ENCODE measurements at regions not wholly inside any gene's neighbourhood (a gene's known extent, or its start where the extent isn't known, plus 50 kb on each side); places are given as distances from the start of the nearest gene placed in this dataset.
A peak's percentile ranks its signal among the peaks of the same experiment; 100 is the strongest.

DNA sequence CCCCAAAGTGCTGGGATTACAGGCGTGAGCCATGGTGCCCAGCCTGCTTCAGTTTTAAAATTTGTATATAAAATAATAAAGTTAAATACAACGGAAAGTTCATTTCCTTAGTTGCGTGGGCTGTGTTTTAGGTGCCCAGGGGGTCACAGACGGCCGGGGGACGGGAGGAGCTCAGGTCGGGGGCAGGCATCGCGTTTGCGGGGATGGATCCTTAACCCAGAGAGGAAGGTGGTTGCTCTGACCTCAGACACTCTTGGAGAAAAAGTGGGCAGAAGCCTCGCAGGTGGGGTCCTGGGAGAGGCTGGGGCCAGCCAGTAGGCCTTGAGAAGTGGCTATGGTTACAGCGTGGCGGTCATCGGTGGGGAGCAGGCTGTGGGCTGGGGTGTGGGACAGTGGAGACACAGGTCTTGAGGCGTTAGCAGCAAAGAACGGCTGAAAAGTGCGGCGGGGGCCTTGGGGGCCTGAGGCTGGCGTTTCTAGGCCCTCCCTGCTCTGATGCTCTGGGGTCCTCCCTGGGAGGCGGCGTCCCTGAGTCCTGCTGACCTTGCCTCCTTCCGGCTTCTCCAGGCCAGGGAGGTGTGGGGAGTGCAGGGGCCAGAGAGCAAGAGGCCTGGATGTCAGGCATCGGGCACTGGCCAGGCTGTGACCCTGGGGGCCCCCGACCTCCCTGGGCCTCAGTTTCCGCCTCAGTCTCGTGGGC, 54.4 kb downstream of the UNCX start:
- peaks cover 1% of the 10 kb centered on the region; the same call in 1 of the 2 replicates for H3K27me3 ChIP-seq (ENCODE audit: control insufficient read depth, insufficient read depth, low read length)
- WGBS (ENCODE audit: insufficient coverage, insufficient read length), result no CpG with 5 or more reads among the region's 26 CpGs
- no peak for DNase-seq (ENCODE audit: low read depth, low spot score)
- H3K27ac ChIP-seq (ENCODE audit: low read length), result no peak overlapping the region
- no peak overlapping the region for H3K4me3 ChIP-seq (ENCODE audit: low read length)
- no peaks in the 10 kb centered on the region for H3K4me1 ChIP-seq (ENCODE audit: control insufficient read depth, insufficient read depth, low read length)
- H3K36me3 ChIP-seq (ENCODE audit: control insufficient read depth, insufficient read depth, low read length), result no peaks in the 10 kb centered on the region
- H3K9me3 ChIP-seq (ENCODE audit: control insufficient read depth, insufficient read depth, low read length), result no peaks in the 10 kb centered on the region

DNA sequence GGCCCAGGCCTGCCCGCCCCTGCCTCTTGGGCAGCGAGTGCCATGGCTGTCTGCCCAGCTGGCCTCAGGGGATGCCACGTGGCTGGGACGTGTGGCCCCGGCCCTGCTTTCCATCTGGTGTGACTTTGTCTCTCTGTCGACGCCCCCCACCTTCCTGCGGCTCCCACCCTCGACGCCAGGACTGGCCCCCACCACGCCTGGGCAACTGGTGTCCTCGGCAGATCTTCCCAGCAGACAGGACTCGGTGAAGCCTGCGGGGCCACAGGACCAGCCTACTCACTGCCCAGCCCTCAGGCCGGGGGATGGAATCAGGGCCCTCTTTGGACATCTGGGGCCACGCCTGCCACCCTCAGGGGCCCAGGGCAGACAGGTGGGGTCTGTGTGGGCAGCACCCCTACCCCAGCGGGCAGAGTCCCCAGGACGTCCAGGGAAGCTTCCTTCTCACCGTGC, 55.1 kb downstream of the UNCX start:
- Histone ChIP-seq H3K4me3 (ENCODE audit: low read length) (no peak overlapping the region), H3K36me3 (ENCODE audit: control insufficient read depth, insufficient read depth, low read length) (no peaks in the 10 kb centered on the region), H3K9me3 (ENCODE audit: control insufficient read depth, insufficient read depth, low read length) (no peaks in the 10 kb centered on the region), H3K27me3 (ENCODE audit: control insufficient read depth, insufficient read depth, low read length) (peaks cover 1% of the 10 kb centered on the region; the same call in 1 of the 2 replicates), H3K27ac (ENCODE audit: low read length) (no peak overlapping the region), H3K4me1 (ENCODE audit: control insufficient read depth, insufficient read depth, low read length) (no peaks in the 10 kb centered on the region)
- WGBS (ENCODE audit: insufficient coverage, insufficient read length), result no CpG with 5 or more reads among the region's 19 CpGs
- DNase-seq (ENCODE audit: low read depth, low spot score), result no peak

DNA sequence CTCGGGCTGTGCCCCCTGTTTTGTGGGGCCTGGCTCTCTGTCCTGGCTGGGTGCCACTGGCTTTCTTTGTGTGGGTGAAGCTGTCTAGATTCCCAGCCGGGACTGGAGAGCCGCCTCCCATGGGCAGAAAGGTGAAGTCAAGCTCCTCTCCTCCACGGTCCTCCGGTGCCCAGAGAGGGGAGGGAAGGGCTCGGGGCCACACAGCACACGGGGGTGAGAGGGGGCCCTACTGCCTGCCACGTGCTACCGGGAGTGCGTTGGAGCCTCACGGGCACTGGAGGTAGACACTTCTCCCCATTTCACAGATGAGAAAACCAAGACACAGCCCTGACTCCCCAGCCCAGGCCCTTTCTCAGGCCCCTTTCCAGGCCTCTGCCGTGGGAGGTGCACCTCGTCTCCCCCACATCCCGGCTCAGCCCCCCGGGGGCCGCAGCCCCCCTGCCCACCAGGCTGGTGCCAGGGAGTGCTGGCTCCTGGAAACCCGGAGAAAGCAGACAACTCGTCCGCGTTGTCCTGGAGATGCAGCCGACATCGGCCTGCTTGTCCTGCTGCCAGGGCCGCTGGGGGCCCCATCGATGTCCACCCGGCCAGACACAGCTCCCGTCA, 55.8 kb downstream of the UNCX start:
- Histone ChIP-seq H3K36me3 (ENCODE audit: control insufficient read depth, insufficient read depth, low read length) (no peaks in the 10 kb centered on the region), H3K9me3 (ENCODE audit: control insufficient read depth, insufficient read depth, low read length) (no peaks in the 10 kb centered on the region), H3K27me3 (ENCODE audit: control insufficient read depth, insufficient read depth, low read length) (peaks cover 1% of the 10 kb centered on the region; the same call in 1 of the 2 replicates), H3K4me3 (ENCODE audit: low read length) (no peak overlapping the region), H3K27ac (ENCODE audit: low read length) (no peak overlapping the region), H3K4me1 (ENCODE audit: control insufficient read depth, insufficient read depth, low read length) (no peaks in the 10 kb centered on the region)
- DNase-seq (ENCODE audit: low read depth, low spot score), result no peak
- WGBS (ENCODE audit: insufficient coverage, insufficient read length), result no CpG with 5 or more reads among the region's 26 CpGs

DNA sequence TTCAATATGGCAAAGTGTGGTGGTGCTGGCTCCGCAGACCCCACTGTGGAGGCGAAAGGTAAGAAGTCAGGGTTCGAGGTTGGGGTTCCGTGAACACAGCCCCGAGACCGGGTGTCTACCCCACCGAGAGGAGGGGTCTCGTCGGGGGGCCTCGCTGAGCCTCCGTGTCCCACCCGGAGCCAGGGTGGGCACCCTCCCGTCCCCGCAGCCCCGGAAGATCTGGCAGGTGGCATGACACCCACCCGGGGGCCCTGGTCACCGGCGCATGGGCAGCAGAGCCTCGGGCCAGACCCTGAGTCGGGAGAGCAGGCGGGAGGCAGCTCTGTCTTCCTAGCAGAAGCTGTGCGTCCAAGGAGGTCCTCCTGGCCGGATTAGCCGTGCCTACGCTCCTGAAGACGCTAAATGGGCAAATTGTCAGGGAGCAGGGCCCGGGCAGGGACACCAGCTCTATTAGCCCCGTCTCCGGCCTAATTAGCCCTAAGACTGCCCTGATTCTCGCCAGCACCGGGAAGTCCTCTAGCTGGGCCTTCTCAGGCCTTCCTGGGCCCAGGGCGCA, 56.4 kb downstream of the UNCX start:
- no peak for DNase-seq (ENCODE audit: low read depth, low spot score)
- H3K9me3 ChIP-seq (ENCODE audit: control insufficient read depth, insufficient read depth, low read length), result no peaks in the 10 kb centered on the region
- H3K36me3 ChIP-seq (ENCODE audit: control insufficient read depth, insufficient read depth, low read length), result no peaks in the 10 kb centered on the region
- WGBS (ENCODE audit: insufficient coverage, insufficient read length), result no CpG with 5 or more reads among the region's 32 CpGs
- H3K4me3 ChIP-seq (ENCODE audit: low read length), result no peak overlapping the region
- H3K27me3 ChIP-seq (ENCODE audit: control insufficient read depth, insufficient read depth, low read length), result peaks cover 1% of the 10 kb centered on the region; the same call in 1 of the 2 replicates
- H3K27ac ChIP-seq (ENCODE audit: low read length), result no peak overlapping the region
- H3K4me1 ChIP-seq (ENCODE audit: control insufficient read depth, insufficient read depth, low read length), result no peaks in the 10 kb centered on the region

DNA sequence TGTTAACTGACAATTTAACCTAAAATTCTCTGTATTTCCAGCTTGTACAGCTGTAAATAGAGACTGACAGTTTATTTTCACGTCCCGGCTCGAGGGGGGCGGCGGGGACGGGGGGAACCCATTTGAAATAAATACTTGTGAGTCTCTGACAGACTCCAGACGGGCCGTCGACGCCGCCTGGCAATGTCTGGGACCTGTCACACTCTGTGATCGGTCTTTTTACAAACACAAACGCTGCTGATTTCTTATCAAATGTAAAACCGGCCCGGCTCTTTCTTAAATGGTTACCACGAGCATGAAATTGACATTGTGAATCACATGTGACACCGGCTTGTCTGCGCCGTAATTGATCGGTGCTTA, 57.0 kb downstream of the UNCX start:
- Histone ChIP-seq H3K4me3 (ENCODE audit: low read length) (peak overlapping the region; percentile 31; the same call in 1 of the 2 replicates), H3K9me3 (ENCODE audit: control insufficient read depth, insufficient read depth, low read length) (no peaks in the 10 kb centered on the region), H3K27ac (ENCODE audit: low read length) (no peak overlapping the region), H3K36me3 (ENCODE audit: control insufficient read depth, insufficient read depth, low read length) (no peaks in the 10 kb centered on the region), H3K4me1 (ENCODE audit: control insufficient read depth, insufficient read depth, low read length) (no peaks in the 10 kb centered on the region), H3K27me3 (ENCODE audit: control insufficient read depth, insufficient read depth, low read length) (peaks cover 1% of the 10 kb centered on the region; the same call in 1 of the 2 replicates)
- no peak for DNase-seq (ENCODE audit: low read depth, low spot score)
- WGBS (ENCODE audit: insufficient coverage, insufficient read length), result no CpG with 5 or more reads among the region's 20 CpGs

DNA sequence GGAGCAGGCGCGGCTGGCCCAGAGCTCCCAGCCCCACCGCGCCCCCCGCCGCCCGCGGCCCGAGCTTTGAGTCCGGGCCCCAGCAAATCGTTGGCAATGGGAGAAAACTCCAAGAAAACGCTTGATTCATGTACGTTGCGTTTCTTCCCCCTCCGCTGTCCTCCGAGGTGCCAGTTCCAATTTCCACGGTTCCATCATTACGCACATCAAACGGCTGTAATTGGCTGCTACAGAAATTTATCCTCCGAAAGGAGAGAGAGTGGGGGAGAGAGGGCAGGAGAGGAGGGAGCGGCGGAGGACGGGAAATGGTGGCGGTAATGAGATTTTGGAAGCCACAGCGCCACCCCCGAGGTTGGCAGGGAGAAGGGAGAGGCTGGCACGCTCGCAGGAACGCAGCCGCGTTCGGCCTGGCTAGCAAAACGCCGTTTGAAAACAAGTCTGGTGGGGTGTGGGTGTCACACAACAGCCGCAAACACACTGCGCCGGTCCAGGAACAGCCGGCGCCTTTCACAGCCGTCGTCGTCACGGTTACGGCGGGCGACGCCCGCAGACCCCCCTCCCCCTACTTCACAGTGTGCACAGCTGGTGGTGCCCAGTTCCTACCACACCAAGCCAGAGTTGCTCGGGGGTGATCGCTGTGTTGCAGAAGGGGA, 57.5 kb downstream of the UNCX start:
- DNase-seq (ENCODE audit: low read depth, low spot score), result no peak
- H3K4me3 ChIP-seq (ENCODE audit: low read length), result peak overlapping the region; percentile 31; the same call in 1 of the 2 replicates

DNA sequence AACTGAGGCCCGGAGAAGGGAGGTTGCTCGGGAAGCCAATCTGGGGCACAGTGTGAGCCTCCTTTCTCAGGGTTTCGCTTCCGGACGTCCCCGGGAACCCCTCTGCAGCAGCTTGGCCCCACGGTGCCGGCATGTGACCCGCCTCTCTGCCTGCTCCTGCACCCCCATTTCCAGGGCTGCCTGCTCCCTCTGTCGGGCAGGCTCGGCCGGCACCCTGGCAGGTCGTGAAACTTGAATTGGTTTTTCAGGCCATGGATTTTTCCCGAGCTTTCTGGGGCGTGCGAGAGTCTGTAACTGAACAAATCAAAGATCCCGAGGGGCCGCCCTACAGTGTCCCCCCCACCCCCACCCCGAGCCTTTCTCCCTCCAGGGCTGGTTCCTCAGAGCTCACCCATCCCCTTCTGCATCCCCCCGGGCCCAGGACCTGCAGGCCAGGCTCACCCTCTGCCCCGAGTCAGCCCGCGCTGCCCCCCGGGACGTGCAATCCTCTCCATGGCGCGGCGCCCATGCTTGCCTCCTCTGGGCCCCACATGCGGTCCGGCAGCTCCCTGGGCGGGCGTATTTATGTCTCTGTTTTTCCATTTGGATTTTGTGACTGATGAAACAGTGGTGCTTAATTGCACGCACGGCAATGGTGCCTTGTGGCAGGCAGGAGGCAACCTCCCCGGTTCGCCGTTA, 58.1 kb downstream of the UNCX start:
- Histone ChIP-seq H3K4me3 (ENCODE audit: low read length) (peak overlapping the region; percentile 31; the same call in 1 of the 2 replicates), H3K27ac (ENCODE audit: low read length) (no peak overlapping the region), H3K9me3 (ENCODE audit: control insufficient read depth, insufficient read depth, low read length) (no peaks in the 10 kb centered on the region), H3K36me3 (ENCODE audit: control insufficient read depth, insufficient read depth, low read length) (no peaks in the 10 kb centered on the region), H3K27me3 (ENCODE audit: control insufficient read depth, insufficient read depth, low read length) (peaks cover 1% of the 10 kb centered on the region; the same call in 1 of the 2 replicates), H3K4me1 (ENCODE audit: control insufficient read depth, insufficient read depth, low read length) (no peaks in the 10 kb centered on the region)
- WGBS (ENCODE audit: insufficient coverage, insufficient read length), result no CpG with 5 or more reads among the region's 37 CpGs
- no peak for DNase-seq (ENCODE audit: low read depth, low spot score)

More for the DNA sequence above, 57.5 kb downstream of the UNCX start:
- Histone ChIP-seq H3K27ac (ENCODE audit: low read length) (no peak overlapping the region), H3K4me1 (ENCODE audit: control insufficient read depth, insufficient read depth, low read length) (no peaks in the 10 kb centered on the region), H3K27me3 (ENCODE audit: control insufficient read depth, insufficient read depth, low read length) (peaks cover 1% of the 10 kb centered on the region; the same call in 1 of the 2 replicates), H3K9me3 (ENCODE audit: control insufficient read depth, insufficient read depth, low read length) (no peaks in the 10 kb centered on the region), H3K36me3 (ENCODE audit: control insufficient read depth, insufficient read depth, low read length) (no peaks in the 10 kb centered on the region)
- no CpG with 5 or more reads among the region's 50 CpGs for WGBS (ENCODE audit: insufficient coverage, insufficient read length)

DNA sequence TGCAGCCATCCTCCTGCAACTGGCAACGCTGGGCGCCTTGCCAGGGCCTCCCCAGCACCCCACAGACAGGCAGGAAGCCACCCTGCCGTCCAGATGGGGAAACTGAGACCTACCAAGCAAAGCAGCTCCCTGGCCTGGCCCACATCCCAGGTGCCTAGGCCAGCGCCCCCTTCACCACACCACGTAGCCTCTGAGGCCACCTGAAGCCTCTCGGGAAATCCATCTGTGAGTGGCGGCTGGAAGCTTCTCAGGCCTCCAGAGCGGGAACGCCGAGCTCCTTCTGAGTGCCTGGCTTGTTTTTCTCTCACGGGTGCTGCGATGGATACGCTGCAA, 58.7 kb downstream of the UNCX start:
- H3K9me3 ChIP-seq (ENCODE audit: control insufficient read depth, insufficient read depth, low read length), result no peaks in the 10 kb centered on the region
- no peak overlapping the region for H3K27ac ChIP-seq (ENCODE audit: low read length)
- H3K4me1 ChIP-seq (ENCODE audit: control insufficient read depth, insufficient read depth, low read length), result no peaks in the 10 kb centered on the region
- DNase-seq (ENCODE audit: low read depth, low spot score), result no peak
- peaks cover 1% of the 10 kb centered on the region; the same call in 1 of the 2 replicates for H3K27me3 ChIP-seq (ENCODE audit: control insufficient read depth, insufficient read depth, low read length)
- WGBS (ENCODE audit: insufficient coverage, insufficient read length), result no CpG with 5 or more reads among the region's 13 CpGs
- no peak overlapping the region for H3K4me3 ChIP-seq (ENCODE audit: low read length)
- H3K36me3 ChIP-seq (ENCODE audit: control insufficient read depth, insufficient read depth, low read length), result no peaks in the 10 kb centered on the region

DNA sequence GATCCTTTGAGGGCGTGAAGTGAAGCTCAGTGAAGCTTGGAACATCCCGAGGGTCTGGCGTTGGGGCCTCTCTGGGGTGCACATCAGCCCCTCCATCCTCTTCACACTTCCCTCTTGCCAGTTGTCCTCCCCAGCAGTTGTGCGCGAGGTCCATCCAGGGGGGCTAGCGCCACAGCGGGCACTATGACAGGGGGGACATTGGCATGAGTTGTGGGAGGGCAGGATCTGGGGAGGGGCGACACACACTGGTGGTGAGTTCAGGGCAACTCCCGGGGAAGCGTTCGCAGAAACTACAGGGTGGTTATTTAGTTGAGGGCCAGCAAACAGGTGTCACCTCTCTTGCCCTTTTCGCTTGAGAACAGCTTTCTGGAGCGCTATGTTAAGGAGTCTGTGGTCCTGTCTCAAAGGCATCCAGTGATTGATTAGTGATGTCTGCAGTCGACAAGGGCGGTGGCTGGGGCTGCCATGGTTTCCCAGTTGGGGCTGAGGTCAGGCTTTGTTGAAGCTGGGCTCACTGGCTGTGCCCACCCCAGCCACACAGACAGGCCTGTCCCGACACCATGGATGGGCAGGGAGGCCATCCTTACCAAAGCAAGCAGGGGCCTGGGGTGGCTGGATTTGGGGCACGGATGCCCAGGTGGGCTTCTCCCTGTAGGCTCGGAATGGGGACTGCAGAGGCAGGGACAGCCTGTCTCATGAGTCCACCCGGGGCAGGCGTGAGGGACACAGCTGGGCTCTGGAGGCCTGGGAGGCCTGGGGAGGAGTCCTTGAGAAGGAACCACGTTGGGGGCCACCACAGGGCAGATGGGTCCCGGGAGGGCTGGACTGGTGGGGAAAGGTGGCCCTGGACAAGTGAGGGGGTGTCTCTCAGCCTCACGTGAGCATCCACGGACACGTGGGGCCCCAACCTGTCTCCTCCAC, 59.4 kb downstream of the UNCX start:
- Histone ChIP-seq H3K27me3 (ENCODE audit: control insufficient read depth, insufficient read depth, low read length) (peaks cover 1% of the 10 kb centered on the region; the same call in 1 of the 2 replicates), H3K36me3 (ENCODE audit: control insufficient read depth, insufficient read depth, low read length) (no peaks in the 10 kb centered on the region), H3K27ac (ENCODE audit: low read length) (no peak overlapping the region), H3K9me3 (ENCODE audit: control insufficient read depth, insufficient read depth, low read length) (no peaks in the 10 kb centered on the region), H3K4me1 (ENCODE audit: control insufficient read depth, insufficient read depth, low read length) (no peaks in the 10 kb centered on the region), H3K4me3 (ENCODE audit: low read length) (no peak overlapping the region)
- no peak for DNase-seq (ENCODE audit: low read depth, low spot score)
- WGBS (ENCODE audit: insufficient coverage, insufficient read length), result no CpG with 5 or more reads among the region's 25 CpGs

All from iPS DF 6.9 (cell line).